Mononuclear cell (primary cell): ENCODE measurements at regions not wholly inside any gene's neighbourhood (a gene's known extent, or its start where the extent isn't known, plus 50 kb on each side); places are given as distances from the start of the nearest gene placed in this dataset.

Experiments
- H3K27me3 ChIP-seq: 2 replicates; pipeline ENCODE4 v1.6.0; 2011; ENCODE audit warnings: low read length, control low read depth; ENCODE audit not compliant: insufficient read depth
- H3K4me1 ChIP-seq: 2 replicates; pipeline ENCODE4 v1.5.1; 2011; ENCODE audit warnings: mild to moderate bottlenecking, low read length, control low read depth; ENCODE audit not compliant: insufficient read depth
- H3K4me3 ChIP-seq: 2 replicates; pipeline ENCODE4 v1.5.1; 2011; ENCODE audit warnings: mild to moderate bottlenecking, low read length, moderate library complexity
- H3K9me3 ChIP-seq: 2 replicates; pipeline ENCODE4 v1.5.1; 2011; ENCODE audit warnings: low read depth, mild to moderate bottlenecking, control low read depth, low read length

DNA sequence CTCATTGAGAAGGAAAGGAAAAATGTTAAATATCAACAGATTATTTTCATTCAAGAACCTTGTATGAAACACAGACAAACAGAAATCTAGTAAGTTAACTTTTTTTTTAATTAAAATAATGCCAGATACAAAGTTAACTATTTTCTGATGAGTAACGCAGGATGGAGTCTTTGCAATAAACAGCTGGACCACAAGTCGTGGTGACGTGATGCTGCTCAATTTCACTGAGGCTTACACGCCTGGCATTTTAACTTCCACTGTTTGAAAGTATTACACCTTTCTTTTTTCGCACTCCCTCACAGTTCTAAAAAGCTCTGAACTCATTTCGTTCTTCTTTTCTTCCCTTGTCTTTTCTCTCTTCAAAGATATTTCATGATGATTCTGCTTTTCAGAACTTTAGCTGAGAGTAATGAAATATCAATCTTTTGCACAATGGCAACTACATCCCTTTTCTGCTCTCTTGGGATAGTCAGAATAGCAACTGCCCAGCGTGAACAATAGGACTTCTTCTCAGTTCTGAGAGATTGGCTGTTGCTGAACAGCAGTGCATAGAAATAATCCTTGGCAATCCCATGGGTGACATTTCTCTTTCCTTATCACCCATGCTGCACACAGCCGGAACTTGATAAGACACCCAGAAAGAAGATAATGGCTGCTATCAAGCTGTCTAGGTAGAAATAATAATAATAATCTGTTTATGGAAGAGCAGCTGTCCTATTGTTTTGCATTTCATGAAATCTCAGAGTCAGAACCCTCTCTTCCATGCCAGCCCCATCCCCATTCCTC is 160.5 kb downstream of the BTG1 start:
- Histone ChIP-seq H3K9me3 (no peaks in the 10 kb centered on the region), H3K27me3 (no peaks in the 10 kb centered on the region), H3K4me1 (peaks cover 4% of the 10 kb centered on the region), H3K4me3 (no peak overlapping the region)

DNA sequence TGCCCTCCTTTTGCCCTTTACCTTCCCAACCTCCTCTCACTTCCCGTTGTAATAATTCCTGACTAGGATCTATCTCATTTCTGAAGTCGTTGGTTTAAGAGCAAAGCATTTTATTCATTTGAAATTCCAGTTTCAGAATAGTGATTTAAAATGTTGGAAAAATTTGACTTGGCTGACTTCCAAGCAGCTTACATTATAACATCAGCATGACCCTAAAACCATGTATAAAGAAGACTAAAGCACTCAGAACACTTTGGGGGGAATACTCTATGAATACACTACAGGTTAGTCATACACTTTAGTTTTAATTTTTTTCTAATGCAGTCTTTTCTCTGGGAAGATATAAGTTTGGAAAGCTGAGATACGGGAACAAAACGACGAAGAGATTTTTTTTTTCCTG is 161.1 kb downstream of the BTG1 start:
- Histone ChIP-seq H3K4me1 (peaks cover 4% of the 10 kb centered on the region), H3K27me3 (no peaks in the 10 kb centered on the region), H3K9me3 (no peaks in the 10 kb centered on the region), H3K4me3 (no peak overlapping the region)

GRCh38 chr12:91983935-91984334 is 161.7 kb downstream of the BTG1 start:
- Histone ChIP-seq H3K4me3 (no peak overlapping the region), H3K27me3 (no peaks in the 10 kb centered on the region), H3K4me1 (peaks cover 4% of the 10 kb centered on the region), H3K9me3 (no peaks in the 10 kb centered on the region)

DNA sequence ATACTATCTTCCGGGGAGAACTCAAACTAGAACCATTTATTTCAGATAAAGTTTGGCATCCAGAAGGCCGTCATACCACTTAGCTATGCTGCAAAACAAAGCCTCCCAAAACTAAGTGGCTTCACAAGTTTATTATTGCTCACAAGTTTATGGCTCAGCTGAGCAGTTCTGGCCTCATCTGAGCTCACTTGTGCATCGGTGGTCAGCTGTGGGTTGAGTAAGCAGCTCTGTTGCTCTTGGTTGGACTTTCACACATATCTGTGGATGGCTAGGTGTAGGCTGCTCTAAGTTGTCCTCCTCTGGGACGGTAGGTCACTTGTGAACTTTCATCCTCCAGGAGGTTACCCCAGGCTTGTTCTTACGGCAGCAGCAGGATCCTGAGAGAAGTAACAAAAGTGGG is 162.7 kb downstream of the BTG1 start:
- Histone ChIP-seq H3K9me3 (no peaks in the 10 kb centered on the region), H3K4me3 (no peak overlapping the region), H3K27me3 (no peaks in the 10 kb centered on the region), H3K4me1 (peaks cover 5% of the 10 kb centered on the region)

GRCh38 chr12:91980389-91980821 is 165.2 kb downstream of the BTG1 start:
- H3K4me1 ChIP-seq: peaks cover 3% of the 10 kb centered on the region
- H3K27me3 ChIP-seq: no peaks in the 10 kb centered on the region
- H3K4me3 ChIP-seq: no peak overlapping the region
- H3K9me3 ChIP-seq: no peaks in the 10 kb centered on the region

GRCh38 chr12:91978143-91978542 is 167.5 kb downstream of the BTG1 start:
- H3K27me3 ChIP-seq: no peaks in the 10 kb centered on the region
- no peak overlapping the region for H3K4me3 ChIP-seq
- no peaks in the 10 kb centered on the region for H3K9me3 ChIP-seq
- peaks cover 3% of the 10 kb centered on the region for H3K4me1 ChIP-seq

DNA sequence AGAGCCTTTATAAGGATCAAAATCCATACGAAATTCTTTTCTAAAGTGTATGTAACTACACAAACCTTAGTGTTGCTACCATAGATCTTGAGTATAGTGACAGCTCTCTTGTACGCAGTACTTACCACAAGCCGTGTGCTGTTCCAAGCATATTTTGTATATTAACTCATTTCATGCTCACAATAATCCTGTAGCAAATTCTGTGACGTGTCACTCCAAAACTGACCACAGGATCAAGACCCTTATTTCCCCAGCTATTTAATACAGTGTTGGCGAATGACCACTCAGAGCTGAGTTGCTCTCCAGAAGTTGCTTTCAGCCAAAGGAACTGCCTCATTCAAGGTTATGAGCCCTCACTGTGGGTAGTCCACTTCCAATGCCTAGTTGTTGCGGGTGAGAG is 169.8 kb downstream of the BTG1 start:
- Histone ChIP-seq H3K27me3 (no peaks in the 10 kb centered on the region), H3K9me3 (no peaks in the 10 kb centered on the region), H3K4me1 (peaks cover 3% of the 10 kb centered on the region), H3K4me3 (no peak overlapping the region)

DNA sequence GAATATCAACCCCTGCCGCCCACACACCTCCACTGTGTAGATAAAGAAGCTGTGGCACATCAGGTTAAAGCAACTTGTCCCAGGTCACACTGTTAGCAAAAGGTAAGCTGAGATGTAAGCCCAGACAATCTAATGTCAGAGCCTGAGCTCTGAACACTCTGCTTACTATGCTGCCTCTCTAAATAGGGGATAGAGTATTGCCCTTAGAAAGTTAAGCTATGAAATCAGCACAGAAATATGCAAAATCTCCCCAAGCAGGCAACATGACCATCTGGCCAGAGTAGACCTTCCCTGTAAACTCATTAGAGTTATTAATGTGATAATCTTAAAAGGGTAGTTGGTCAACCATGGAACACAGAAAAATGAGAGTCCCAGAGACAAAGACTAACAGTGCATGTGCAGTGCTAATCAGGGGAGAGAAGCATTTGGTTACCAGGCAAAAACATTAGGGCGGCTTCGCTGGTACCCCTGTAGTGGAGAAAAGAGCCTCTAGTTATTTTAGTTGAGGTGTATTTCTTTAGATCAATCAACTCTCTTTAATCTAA is 171.0 kb downstream of the BTG1 start:
- no peaks in the 10 kb centered on the region for H3K27me3 ChIP-seq

DNA sequence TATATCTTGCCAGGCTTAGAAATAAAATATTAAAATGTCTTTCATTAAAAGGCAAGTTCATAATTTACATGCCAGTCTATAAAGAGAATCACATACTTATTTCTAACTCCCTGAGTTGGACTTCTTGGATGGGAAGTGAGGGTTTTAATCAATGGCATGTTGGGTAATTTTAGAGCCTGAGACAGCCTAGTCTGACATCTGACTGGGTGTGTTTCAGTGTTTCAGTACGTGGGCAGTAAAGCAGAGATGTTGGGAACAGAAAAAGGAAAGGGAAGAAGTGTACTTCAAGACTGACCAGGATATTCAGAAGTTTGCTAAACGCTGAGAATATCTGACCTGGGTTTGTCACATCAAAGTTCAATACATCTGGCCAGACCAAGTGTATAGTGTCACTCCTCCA is 171.8 kb downstream of the BTG1 start:
- no peak overlapping the region for H3K4me3 ChIP-seq
- peaks cover 3% of the 10 kb centered on the region for H3K4me1 ChIP-seq
- H3K27me3 ChIP-seq: no peaks in the 10 kb centered on the region
- no peaks in the 10 kb centered on the region for H3K9me3 ChIP-seq

More for the DNA sequence above, 171.0 kb downstream of the BTG1 start:
- Histone ChIP-seq H3K4me1 (peaks cover 3% of the 10 kb centered on the region), H3K9me3 (no peaks in the 10 kb centered on the region), H3K4me3 (no peak overlapping the region)

DNA sequence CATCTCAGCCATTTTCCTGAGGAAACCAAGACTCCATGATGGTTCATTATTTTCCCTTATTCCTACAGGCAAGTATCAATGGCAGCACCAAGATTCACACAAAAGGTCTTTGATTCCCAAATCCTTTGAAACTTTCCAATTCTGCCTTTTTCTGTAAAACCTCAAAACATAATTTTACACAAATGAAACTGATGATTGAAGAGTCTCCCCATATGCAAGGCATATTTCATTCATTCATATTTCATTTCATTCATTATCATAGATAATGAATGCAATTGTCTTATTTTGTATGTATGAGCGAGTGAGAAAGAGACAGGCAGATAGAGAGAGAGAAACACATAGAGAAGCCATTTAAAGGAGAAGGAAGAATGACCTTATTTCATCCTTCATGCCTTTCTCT is 172.8 kb downstream of the BTG1 start:
- Histone ChIP-seq H3K4me3 (no peak overlapping the region), H3K9me3 (no peaks in the 10 kb centered on the region), H3K27me3 (no peaks in the 10 kb centered on the region), H3K4me1 (no peaks in the 10 kb centered on the region)

GRCh38 chr12:91968777-91969171 is 176.9 kb downstream of the BTG1 start:
- no peaks in the 10 kb centered on the region for H3K9me3 ChIP-seq
- H3K4me1 ChIP-seq: no peaks in the 10 kb centered on the region
- H3K27me3 ChIP-seq: no peaks in the 10 kb centered on the region
- H3K4me3 ChIP-seq: no peak overlapping the region

DNA sequence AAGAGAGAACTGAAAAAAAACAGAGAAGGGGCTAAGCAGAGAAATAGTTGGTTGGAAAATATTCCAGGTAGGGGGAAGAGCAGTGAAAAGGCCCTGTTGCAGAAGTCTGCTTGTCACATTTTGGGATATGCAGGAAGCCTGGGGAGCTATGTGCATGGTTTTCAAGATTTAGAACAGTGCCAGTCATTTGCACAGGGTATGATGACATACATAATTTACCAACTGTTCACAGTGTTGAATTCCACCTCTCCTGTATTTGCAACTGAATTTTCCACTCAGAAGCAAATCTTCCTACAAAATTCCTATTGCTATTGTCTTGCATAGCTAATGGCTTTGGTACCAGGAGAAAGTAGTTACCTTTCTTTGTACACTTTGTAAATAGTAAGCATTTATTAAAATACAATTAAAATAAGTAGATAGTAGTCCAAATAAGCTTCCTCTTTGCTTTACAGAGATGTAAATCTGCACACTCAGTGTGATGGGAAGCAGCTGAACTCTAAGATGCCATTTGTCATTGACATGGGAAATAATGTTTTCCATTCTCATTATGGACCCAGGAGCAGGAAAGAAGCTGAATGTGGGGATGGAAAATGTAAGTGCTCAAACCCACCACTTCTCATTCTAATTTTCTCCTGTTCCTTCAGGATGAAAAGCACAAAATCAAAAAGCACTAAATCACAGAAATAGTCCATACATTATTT is 177.4 kb downstream of the BTG1 start:
- H3K27me3 ChIP-seq: no peaks in the 10 kb centered on the region
- H3K4me1 ChIP-seq: no peaks in the 10 kb centered on the region
- no peaks in the 10 kb centered on the region for H3K9me3 ChIP-seq
- no peak overlapping the region for H3K4me3 ChIP-seq

DNA sequence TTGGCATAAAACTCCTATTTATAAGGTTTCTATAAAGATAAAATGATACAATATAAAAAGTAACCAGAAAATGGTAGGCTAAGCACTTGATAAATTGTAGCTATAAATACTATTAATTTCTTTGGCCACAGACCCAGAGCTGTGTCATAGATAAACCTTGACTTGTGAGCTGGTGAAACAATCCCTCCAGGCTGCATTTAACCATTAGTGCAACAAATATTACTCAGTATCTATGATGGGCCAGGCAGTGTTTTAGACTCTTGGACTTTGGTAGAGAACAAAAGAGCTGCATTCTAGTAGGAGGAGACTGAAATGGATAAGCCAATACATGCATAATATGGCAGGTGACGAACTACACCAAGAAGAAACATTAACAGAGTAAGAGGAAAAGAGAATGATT is 178.1 kb downstream of the BTG1 start:
- Histone ChIP-seq H3K27me3 (no peaks in the 10 kb centered on the region), H3K4me3 (no peak overlapping the region), H3K9me3 (no peaks in the 10 kb centered on the region), H3K4me1 (no peaks in the 10 kb centered on the region)

GRCh38 chr12:91965781-91966180 is 179.9 kb downstream of the BTG1 start:
- H3K9me3 ChIP-seq: no peaks in the 10 kb centered on the region
- no peaks in the 10 kb centered on the region for H3K27me3 ChIP-seq
- H3K4me1 ChIP-seq: no peaks in the 10 kb centered on the region

GRCh38 chr12:91964501-91964900 is 181.1 kb downstream of the BTG1 start:
- Histone ChIP-seq H3K27me3 (no peaks in the 10 kb centered on the region), H3K4me3 (no peak overlapping the region), H3K4me1 (no peaks in the 10 kb centered on the region), H3K9me3 (no peaks in the 10 kb centered on the region)

More at GRCh38 chr12:91965781-91966180, 179.9 kb downstream of the BTG1 start:
- H3K4me3 ChIP-seq: no peak overlapping the region
